DND-41 (cell line): ENCODE measurements at regions not wholly inside any gene's neighbourhood (a gene's known extent, or its start where the extent isn't known, plus 50 kb on each side); places are given as distances from the start of the nearest gene placed in this dataset.
"Not testable (repeated sequence)": the region's sequence is repeated elsewhere in the genome, so short reads cannot be mapped to it uniquely, and the experiment has no call there.

ENCODE experiments used
- ATAC-seq: fragments of 200-7000 bp; cut with Tn5 transposase; 3 replicates; pipeline ENCODE4 v1.9.1; 2021; ENCODE audit warnings: low read depth; ENCODE audit not compliant: insufficient read depth
- DNase-seq: peaks from one replicate; pipeline ENCODE4 v3.0.0-alpha.2; 2020
- H2AFZ ChIP-seq: 2 replicates; pipeline ENCODE4 v1.6.0; 2012; ENCODE audit warnings: low read depth, low read length
- H3K27ac ChIP-seq: 2 replicates; pipeline ENCODE4 v1.5.1; 2012; ENCODE audit warnings: low read length, inconsistent platforms
- H3K27me3 ChIP-seq: fragments of 200-600 bp; sonication (generic); 2 replicates; pipeline ENCODE4 v1.6.0; 2012; ENCODE audit warnings: low read length, mild to moderate bottlenecking, inconsistent platforms; ENCODE audit not compliant: insufficient read depth, poor library complexity
- H3K36me3 ChIP-seq: 2 replicates; pipeline ENCODE4 v1.5.1; 2012; ENCODE audit warnings: low read length, inconsistent platforms; ENCODE audit not compliant: insufficient read depth
- H3K4me1 ChIP-seq: 2 replicates; pipeline ENCODE4 v1.5.1; 2012; ENCODE audit warnings: mild to moderate bottlenecking, low read length; ENCODE audit not compliant: insufficient read depth
- H3K4me2 ChIP-seq: 2 replicates; pipeline ENCODE4 v1.6.0; 2012; ENCODE audit warnings: mild to moderate bottlenecking, moderate library complexity, low read length, inconsistent platforms; ENCODE audit not compliant: insufficient read depth
- H3K4me3 ChIP-seq, 2 experiments: fragments of 200-600 bp in 1 of 2; shearing (Covaris generic) in 1 of 2; 2 replicates each; pipeline ENCODE4 v1.5.1; 2012 to 2016; ENCODE audit warnings: inconsistent platforms in 2 of 2, low read length in 2 of 2, mild to moderate bottlenecking in 2 of 2, low read depth in 1 of 2, moderate library complexity in 1 of 2
- H3K79me2 ChIP-seq: 2 replicates; pipeline ENCODE4 v1.6.0; 2012; ENCODE audit warnings: low read length, inconsistent platforms; ENCODE audit not compliant: insufficient read depth
- H3K9ac ChIP-seq: 2 replicates; pipeline ENCODE4 v1.6.0; 2012; ENCODE audit warnings: low read depth, mild to moderate bottlenecking, inconsistent platforms, low read length, moderate library complexity
- H3K9me3 ChIP-seq: 2 replicates; pipeline ENCODE4 v1.5.1; 2012; ENCODE audit warnings: low read length, moderate library complexity, mild to moderate bottlenecking, inconsistent platforms; ENCODE audit not compliant: insufficient read depth, severe bottlenecking
- H4K20me1 ChIP-seq: 2 replicates; pipeline ENCODE4 v1.6.0; 2012; ENCODE audit warnings: low read length; ENCODE audit not compliant: insufficient read depth
- CTCF ChIP-seq: IDR thresholded peaks from 2 replicates; pipeline ENCODE4 v1.5.1; 2012; ENCODE audit warnings: borderline replicate concordance, low read length, moderate library complexity, mild to moderate bottlenecking; ENCODE audit not compliant: poor library complexity, severe bottlenecking; ENCODE audit errors: extremely low read depth
- EZH2 ChIP-seq: IDR thresholded peaks from 3 replicates; pipeline ENCODE4 v1.6.1; 2012; ENCODE audit warnings: borderline replicate concordance, low read depth, mild to moderate bottlenecking, moderate library complexity, low read length, inconsistent platforms; ENCODE audit not compliant: severe bottlenecking

GRCh38 chr2:142794850-142795249, 82.6 kb upstream of the KYNU start:
- Histone ChIP-seq H3K36me3 (no peaks in the 10 kb centered on the region), H3K27me3 (no peaks in the 10 kb centered on the region), H3K4me3 (no peak overlapping the region), H3K9me3 (no peaks in the 10 kb centered on the region), H3K79me2 (no peaks in the 10 kb centered on the region), H3K9ac (no peak overlapping the region), H3K27ac (no peak overlapping the region), H3K4me1 (no peaks in the 10 kb centered on the region), H4K20me1 (no peaks in the 10 kb centered on the region), H3K4me2 (no peak overlapping the region), H2AFZ (no peak overlapping the region)
- DNase-seq (no peak), ATAC-seq (no peak)
- TF ChIP-seq EZH2 (no peak), CTCF (no peak)

DNA sequence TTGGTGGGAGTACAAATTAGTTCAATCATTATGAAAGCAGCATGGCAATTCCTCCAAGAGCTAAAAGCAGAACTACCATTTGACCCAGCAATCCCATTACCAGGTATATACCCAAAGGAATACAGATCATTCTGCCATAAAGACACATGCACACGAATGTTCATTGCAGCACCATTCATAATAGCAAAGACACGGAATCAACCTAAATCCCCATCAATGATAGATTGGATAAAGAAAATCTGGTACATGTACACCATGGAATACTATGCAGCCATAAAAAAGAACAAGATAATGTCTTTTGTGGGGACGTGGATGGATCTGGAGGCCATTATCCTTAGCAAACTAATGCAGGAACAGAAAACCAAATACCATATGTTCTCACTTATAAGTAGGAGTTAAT, 85.1 kb upstream of the KYNU start:
- not testable (repeated sequence) for ATAC-seq

GRCh38 chr2:142791335-142791734, 86.1 kb upstream of the KYNU start:
- no peaks in the 10 kb centered on the region for H3K36me3 ChIP-seq
- no peaks in the 10 kb centered on the region for H3K27me3 ChIP-seq
- ATAC-seq (no peak), DNase-seq (no peak)
- H3K4me3 ChIP-seq: no peak overlapping the region
- no peak overlapping the region for H2AFZ ChIP-seq
- no peak overlapping the region for H3K4me2 ChIP-seq
- H3K9me3 ChIP-seq: no peaks in the 10 kb centered on the region
- H3K4me1 ChIP-seq: no peaks in the 10 kb centered on the region
- TF ChIP-seq EZH2 (no peak), CTCF (no peak)
- H3K79me2 ChIP-seq: no peaks in the 10 kb centered on the region
- H3K9ac ChIP-seq: no peak overlapping the region
- H4K20me1 ChIP-seq: no peaks in the 10 kb centered on the region
- H3K27ac ChIP-seq: no peak overlapping the region

More for the DNA sequence above, 85.1 kb upstream of the KYNU start:
- not testable (repeated sequence) for H3K9me3 ChIP-seq, H3K4me1 ChIP-seq, H3K36me3 ChIP-seq, H3K27ac ChIP-seq, H3K27me3 ChIP-seq, H3K4me3 ChIP-seq, H3K79me2 ChIP-seq, DNase-seq, H3K4me2 ChIP-seq, H3K9ac ChIP-seq, H4K20me1 ChIP-seq, H2AFZ ChIP-seq

DNA sequence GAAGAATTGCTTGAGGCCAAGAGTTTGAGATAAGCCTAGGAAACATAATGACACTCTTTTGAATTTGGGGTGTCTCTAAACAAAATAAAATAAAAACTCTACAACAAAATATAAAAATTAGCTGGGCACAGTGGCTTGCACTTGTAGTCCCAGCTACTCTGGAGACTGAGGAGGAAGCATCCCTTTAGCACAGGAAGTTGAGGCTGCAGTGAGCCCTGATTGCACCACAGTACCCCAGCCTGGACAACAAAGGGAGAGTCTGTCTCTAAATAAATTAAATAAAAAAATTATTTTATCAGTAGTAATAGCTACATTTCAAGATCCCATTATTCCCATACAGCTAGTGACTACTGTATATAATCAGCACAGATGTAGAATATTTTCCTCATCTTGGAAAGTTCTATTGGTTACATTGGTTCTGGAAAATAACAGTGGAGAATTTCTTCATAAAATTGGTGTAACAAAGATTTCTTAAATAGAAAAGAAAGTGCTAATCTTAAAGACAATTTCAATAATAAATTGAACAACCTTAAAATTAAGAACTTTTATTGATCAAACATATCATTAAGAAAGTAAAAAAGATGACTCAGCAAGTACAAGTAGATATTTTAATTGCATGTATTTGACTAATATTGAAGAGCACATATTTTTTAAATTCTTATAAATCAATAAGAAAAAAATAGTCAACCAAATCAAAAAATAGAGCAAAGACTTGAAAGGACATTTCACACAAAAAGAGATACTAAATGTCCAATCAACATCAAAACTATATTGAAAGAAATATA, 90.4 kb upstream of the KYNU start:
- Histone ChIP-seq H3K79me2 (no peaks in the 10 kb centered on the region), H3K27ac (no peak overlapping the region), H3K4me3 (no peak overlapping the region), H3K9ac (no peak overlapping the region), H3K4me2 (no peak overlapping the region), H3K9me3 (no peaks in the 10 kb centered on the region), H3K27me3 (no peaks in the 10 kb centered on the region), H2AFZ (no peak overlapping the region), H4K20me1 (no peaks in the 10 kb centered on the region), H3K4me1 (no peaks in the 10 kb centered on the region), H3K36me3 (no peaks in the 10 kb centered on the region)
- TF ChIP-seq EZH2 (no peak), CTCF (no peak)
- DNase-seq: no peak
- no peak for ATAC-seq
